ENCODE measurements at regions not wholly inside any gene's neighbourhood (a gene's known extent, or its start where the extent isn't known, plus 50 kb on each side); places are given as distances from the start of the nearest gene placed in this dataset.

GRCh38 chr7:94307399-94308048, 87.2 kb upstream of the COL1A2 start:
- Histone ChIP-seq H3K4me3 (ENCODE audit: low read length in 2 of 2) (no peak overlapping the region), H3K27me3 (ENCODE audit: control insufficient read depth in 3 of 3, insufficient read depth in 3 of 3, low read depth in 1 of 3, low read length in 3 of 3) (no peaks in the 10 kb centered on the region), H2AFZ (ENCODE audit: low read length) (no peak overlapping the region), H4K91ac (ENCODE audit: low read depth, low read length, poor library complexity) (no peak overlapping the region), H3K9ac (ENCODE audit: low read depth, low read length, poor library complexity) (no peak overlapping the region), H3K14ac (ENCODE audit: low read length) (no peak overlapping the region), H3K79me1 (ENCODE audit: low read depth, low read length) (no peaks in the 10 kb centered on the region), H3K27ac (replicated peaks; ENCODE audit: low read length) (no peak overlapping the region), H3K4ac (ENCODE audit: low read length) (no peak overlapping the region), H3K23ac (ENCODE audit: low read depth, low read length, poor library complexity) (no peak overlapping the region), H2BK5ac (ENCODE audit: low read length) (no peak overlapping the region), H3K18ac (ENCODE audit: low read length) (no peak overlapping the region), H2BK15ac (ENCODE audit: low read length) (no peak overlapping the region), H2BK12ac (ENCODE audit: low read length) (no peak overlapping the region), H2AK5ac (ENCODE audit: low read depth, low read length) (no peak overlapping the region), H2BK120ac (ENCODE audit: low read depth, low read length) (no peak overlapping the region), H3K4me2 (ENCODE audit: insufficient read depth, low read length, poor library complexity, severe bottlenecking) (no peak overlapping the region), H4K8ac (ENCODE audit: low read depth, low read length) (no peak overlapping the region), H3K4me1 (ENCODE audit: control insufficient read depth in 2 of 2, insufficient read depth in 1 of 2, low read depth in 1 of 2, low read length in 2 of 2) (peaks cover 3 to 5% of the 10 kb centered on the region in 2 donors), H3K9me3 (replicated peaks in 1 of 2; ENCODE audit: control insufficient read depth in 2 of 2, insufficient read depth in 1 of 2, low read depth in 1 of 2, low read length in 2 of 2) (peaks cover 0 to 5% of the 10 kb centered on the region in 2 donors), H3K36me3 (replicated peaks in 1 of 2; ENCODE audit: control insufficient read depth in 2 of 2, insufficient read depth in 2 of 2, low read length in 2 of 2) (no peaks in the 10 kb centered on the region)
- WGBS, 2 donors (ENCODE audit: extremely low coverage in 2 of 2, insufficient read length in 2 of 2, insufficient replicate concordance in 1 of 2) = 100% methylated on average over 1 of the region's 4 CpGs; no CpG with 5 or more reads in 1 of the 2 donors
- DNase-seq (ENCODE audit: low spot score) = no peak

DNA sequence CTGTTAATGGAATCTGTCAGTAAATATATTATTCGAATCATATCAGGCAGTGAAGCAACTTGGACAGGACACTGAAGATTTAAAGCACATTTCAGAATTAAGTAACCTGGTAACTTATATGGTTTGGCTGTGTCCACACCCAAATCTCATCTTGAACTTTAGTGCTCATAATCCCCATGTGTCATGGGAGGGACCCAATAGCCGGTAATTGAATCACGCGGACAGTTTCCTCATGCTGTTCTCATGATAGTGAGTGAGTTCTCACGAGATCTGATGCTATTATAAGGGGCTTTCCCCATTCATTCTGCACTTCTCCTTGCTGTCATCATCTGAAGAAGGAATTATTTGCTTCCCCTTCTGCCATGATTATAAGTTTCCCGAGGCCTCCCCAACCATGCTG, 83.2 kb upstream of the COL1A2 start:
- Histone ChIP-seq H3K27ac (replicated peaks; ENCODE audit: low read length) (no peak overlapping the region), H2BK5ac (ENCODE audit: low read length) (no peak overlapping the region), H3K36me3 (replicated peaks in 1 of 2; ENCODE audit: control insufficient read depth in 2 of 2, insufficient read depth in 2 of 2, low read length in 2 of 2) (no peaks in the 10 kb centered on the region), H3K18ac (ENCODE audit: low read length) (no peak overlapping the region), H2AFZ (ENCODE audit: low read length) (no peak overlapping the region), H2BK12ac (ENCODE audit: low read length) (no peak overlapping the region), H4K91ac (ENCODE audit: low read depth, low read length, poor library complexity) (no peak overlapping the region), H3K79me1 (ENCODE audit: low read depth, low read length) (no peaks in the 10 kb centered on the region), H3K4me2 (ENCODE audit: insufficient read depth, low read length, poor library complexity, severe bottlenecking) (no peak overlapping the region), H2BK120ac (ENCODE audit: low read depth, low read length) (no peak overlapping the region), H4K8ac (ENCODE audit: low read depth, low read length) (no peak overlapping the region), H2AK5ac (ENCODE audit: low read depth, low read length) (no peak overlapping the region), H3K4me1 (ENCODE audit: control insufficient read depth in 2 of 2, insufficient read depth in 1 of 2, low read depth in 1 of 2, low read length in 2 of 2) (peaks cover 0 to 7% of the 10 kb centered on the region in 2 donors), H3K23ac (ENCODE audit: low read depth, low read length, poor library complexity) (no peak overlapping the region), H3K4me3 (ENCODE audit: low read length in 2 of 2) (no peak overlapping the region), H3K9ac (ENCODE audit: low read depth, low read length, poor library complexity) (no peak overlapping the region), H3K14ac (ENCODE audit: low read length) (no peak overlapping the region), H3K9me3 (replicated peaks in 1 of 2; ENCODE audit: control insufficient read depth in 2 of 2, insufficient read depth in 1 of 2, low read depth in 1 of 2, low read length in 2 of 2) (no peaks in the 10 kb centered on the region), H2BK15ac (ENCODE audit: low read length) (no peak overlapping the region), H3K27me3 (ENCODE audit: control insufficient read depth in 3 of 3, insufficient read depth in 3 of 3, low read depth in 1 of 3, low read length in 3 of 3) (no peaks in the 10 kb centered on the region), H3K4ac (ENCODE audit: low read length) (no peak overlapping the region)
- no peak for DNase-seq (ENCODE audit: low spot score)
- no CpG with 5 or more reads among the region's 6 CpGs for WGBS, 2 donors (ENCODE audit: extremely low coverage in 2 of 2, insufficient read length in 2 of 2, insufficient replicate concordance in 1 of 2)

GRCh38 chr7:94313926-94314325, 80.8 kb upstream of the COL1A2 start:
- no peak for DNase-seq (ENCODE audit: low spot score)
- H3K36me3 ChIP-seq (replicated peaks in 1 of 2; ENCODE audit: control insufficient read depth in 2 of 2, insufficient read depth in 2 of 2, low read length in 2 of 2) = no peaks in the 10 kb centered on the region
- H2AFZ ChIP-seq (ENCODE audit: low read length) = peak overlapping the region; percentile 14
- H2BK15ac ChIP-seq (ENCODE audit: low read length) = no peak overlapping the region
- no peak overlapping the region for H3K9ac ChIP-seq (ENCODE audit: low read depth, low read length, poor library complexity)
- H4K91ac ChIP-seq (ENCODE audit: low read depth, low read length, poor library complexity) = no peak overlapping the region
- H4K8ac ChIP-seq (ENCODE audit: low read depth, low read length) = no peak overlapping the region
- H2BK12ac ChIP-seq (ENCODE audit: low read length) = no peak overlapping the region
- H3K79me1 ChIP-seq (ENCODE audit: low read depth, low read length) = no peaks in the 10 kb centered on the region
- no peak overlapping the region for H3K14ac ChIP-seq (ENCODE audit: low read length)
- H3K4me3 ChIP-seq (ENCODE audit: low read length in 2 of 2) = no peak overlapping the region
- H3K18ac ChIP-seq (ENCODE audit: low read length) = no peak overlapping the region
- no peak overlapping the region for H3K4me2 ChIP-seq (ENCODE audit: insufficient read depth, low read length, poor library complexity, severe bottlenecking)
- H3K23ac ChIP-seq (ENCODE audit: low read depth, low read length, poor library complexity) = no peak overlapping the region
- H2BK5ac ChIP-seq (ENCODE audit: low read length) = no peak overlapping the region
- no peak overlapping the region for H3K4ac ChIP-seq (ENCODE audit: low read length)
- H3K27me3 ChIP-seq (ENCODE audit: control insufficient read depth in 3 of 3, insufficient read depth in 3 of 3, low read depth in 1 of 3, low read length in 3 of 3) = no peaks in the 10 kb centered on the region
- peaks cover 0 to 2% of the 10 kb centered on the region in 2 donors for H3K9me3 ChIP-seq (replicated peaks in 1 of 2; ENCODE audit: control insufficient read depth in 2 of 2, insufficient read depth in 1 of 2, low read depth in 1 of 2, low read length in 2 of 2)
- no peak overlapping the region for H2AK5ac ChIP-seq (ENCODE audit: low read depth, low read length)
- WGBS, 2 donors (ENCODE audit: extremely low coverage in 2 of 2, insufficient read length in 2 of 2, insufficient replicate concordance in 1 of 2) = no CpG with 5 or more reads among the region's 2 CpGs
- H3K4me1 ChIP-seq (ENCODE audit: control insufficient read depth in 2 of 2, insufficient read depth in 1 of 2, low read depth in 1 of 2, low read length in 2 of 2) = peaks cover 0 to 7% of the 10 kb centered on the region in 2 donors
- no peak overlapping the region for H2BK120ac ChIP-seq (ENCODE audit: low read depth, low read length)
- H3K27ac ChIP-seq (replicated peaks; ENCODE audit: low read length) = no peak overlapping the region

GRCh38 chr7:94314413-94315410, 80.0 kb upstream of the COL1A2 start:
- peak overlapping the region; percentile 57 for H2AFZ ChIP-seq (ENCODE audit: low read length)
- no peak overlapping the region for H3K4me2 ChIP-seq (ENCODE audit: insufficient read depth, low read length, poor library complexity, severe bottlenecking)
- H3K4ac ChIP-seq (ENCODE audit: low read length) = no peak overlapping the region
- no peak for DNase-seq (ENCODE audit: low spot score)
- no peak overlapping the region for H3K14ac ChIP-seq (ENCODE audit: low read length)
- no peak overlapping the region for H2BK12ac ChIP-seq (ENCODE audit: low read length)
- H3K23ac ChIP-seq (ENCODE audit: low read depth, low read length, poor library complexity) = no peak overlapping the region
- no peaks in the 10 kb centered on the region for H3K36me3 ChIP-seq (replicated peaks in 1 of 2; ENCODE audit: control insufficient read depth in 2 of 2, insufficient read depth in 2 of 2, low read length in 2 of 2)
- H2AK5ac ChIP-seq (ENCODE audit: low read depth, low read length) = no peak overlapping the region
- no peak overlapping the region for H3K9ac ChIP-seq (ENCODE audit: low read depth, low read length, poor library complexity)
- peaks cover 0 to 2% of the 10 kb centered on the region in 2 donors for H3K9me3 ChIP-seq (replicated peaks in 1 of 2; ENCODE audit: control insufficient read depth in 2 of 2, insufficient read depth in 1 of 2, low read depth in 1 of 2, low read length in 2 of 2)
- no peak overlapping the region for H3K4me3 ChIP-seq (ENCODE audit: low read length in 2 of 2)
- H3K79me1 ChIP-seq (ENCODE audit: low read depth, low read length) = no peaks in the 10 kb centered on the region
- H3K18ac ChIP-seq (ENCODE audit: low read length) = no peak overlapping the region
- WGBS, 2 donors (ENCODE audit: extremely low coverage in 2 of 2, insufficient read length in 2 of 2, insufficient replicate concordance in 1 of 2) = no CpG with 5 or more reads among the region's 5 CpGs
- H3K27me3 ChIP-seq (ENCODE audit: control insufficient read depth in 3 of 3, insufficient read depth in 3 of 3, low read depth in 1 of 3, low read length in 3 of 3) = no peaks in the 10 kb centered on the region
- H3K4me1 ChIP-seq (ENCODE audit: control insufficient read depth in 2 of 2, insufficient read depth in 1 of 2, low read depth in 1 of 2, low read length in 2 of 2) = peaks cover 0 to 7% of the 10 kb centered on the region in 2 donors
- H4K91ac ChIP-seq (ENCODE audit: low read depth, low read length, poor library complexity) = no peak overlapping the region
- H3K27ac ChIP-seq (replicated peaks; ENCODE audit: low read length) = no peak overlapping the region
- H4K8ac ChIP-seq (ENCODE audit: low read depth, low read length) = no peak overlapping the region
- no peak overlapping the region for H2BK15ac ChIP-seq (ENCODE audit: low read length)
- H2BK5ac ChIP-seq (ENCODE audit: low read length) = no peak overlapping the region
- no peak overlapping the region for H2BK120ac ChIP-seq (ENCODE audit: low read depth, low read length)

All from neuronal stem cell (in vitro differentiated cells).